Neutrophil (primary cell): ENCODE measurements at regions not wholly inside any gene's neighbourhood (a gene's known extent, or its start where the extent isn't known, plus 50 kb on each side); places are given as distances from the start of the nearest gene placed in this dataset.

Experiments
- H3K27ac ChIP-seq: fragments of 200-600 bp; sonication (generic); 2 replicates; pipeline ENCODE4 v1.5.1; 2016; ENCODE audit warnings: mild to moderate bottlenecking, moderate library complexity
- H3K27me3 ChIP-seq: fragments of 200-600 bp; sonication (generic); 2 replicates; pipeline ENCODE4 v1.6.0; 2016; ENCODE audit warnings: mild to moderate bottlenecking
- H3K36me3 ChIP-seq: fragments of 200-600 bp; sonication (generic); 2 replicates; pipeline ENCODE4 v1.5.1; 2017
- H3K4me1 ChIP-seq, 2 experiments: fragments of 200-600 bp in 1 of 2; sonication (generic) in 1 of 2; 1 replicate in 1 of 2; 2 replicates in 1 of 2; pipeline versions ENCODE4 v1.5.1 to v1.6.1; 2013 to 2016; ENCODE audit warnings: low read depth in 1 of 2, low read length in 1 of 2, mild to moderate bottlenecking in 1 of 2, moderate library complexity in 1 of 2; ENCODE audit not compliant: control insufficient read depth in 1 of 2, insufficient read depth in 1 of 2
- H3K4me3 ChIP-seq, 2 experiments: fragments of 200-600 bp in 1 of 2; sonication (generic) in 1 of 2; 1 replicate in 1 of 2; 2 replicates in 1 of 2; pipeline ENCODE4 v1.5.1; 2013 to 2016; ENCODE audit warnings: low read depth in 1 of 2, low read length in 1 of 2, mild to moderate bottlenecking in 1 of 2, moderate library complexity in 1 of 2
- H3K9me3 ChIP-seq: fragments of 200-600 bp; sonication (generic); 2 replicates; pipeline ENCODE4 v1.5.1; 2016
- CTCF ChIP-seq: fragments of 200-600 bp; sonication (generic); IDR thresholded peaks from 2 replicates; pipeline ENCODE4 v1.5.1; 2016; ENCODE audit warnings: antibody characterized with exemption

GRCh38 chr10:10359263-10359662, 658.4 kb upstream of the CELF2 start:
- Histone ChIP-seq H3K36me3 (no peaks in the 10 kb centered on the region), H3K9me3 (no peaks in the 10 kb centered on the region), H3K27ac (no peak overlapping the region), H3K4me3 (no peak overlapping the region), H3K4me1 (no peaks in the 10 kb centered on the region), H3K27me3 (no peaks in the 10 kb centered on the region)
- TF ChIP-seq CTCF: no peak

- Histone ChIP-seq H3K4me1 (no peaks in the 10 kb centered on the region), H3K27ac (no peak overlapping the region), H3K36me3 (no peaks in the 10 kb centered on the region), H3K4me3 (no peak overlapping the region), H3K9me3 (no peaks in the 10 kb centered on the region), H3K27me3 (no peaks in the 10 kb centered on the region)
- TF ChIP-seq CTCF: no peak
Observed at GRCh38 chr10:10361301-10361885, 656.3 kb upstream of the CELF2 start.

GRCh38 chr10:10362800-10363199, 654.9 kb upstream of the CELF2 start:
- TF ChIP-seq CTCF: no peak
- H3K27me3 ChIP-seq: no peaks in the 10 kb centered on the region
- H3K4me1 ChIP-seq: no peaks in the 10 kb centered on the region
- no peaks in the 10 kb centered on the region for H3K36me3 ChIP-seq
- H3K4me3 ChIP-seq: no peak overlapping the region
- H3K9me3 ChIP-seq: no peaks in the 10 kb centered on the region
- H3K27ac ChIP-seq: no peak overlapping the region

- Histone ChIP-seq H3K27ac (no peak overlapping the region), H3K4me1 (no peaks in the 10 kb centered on the region), H3K4me3 (no peak overlapping the region), H3K27me3 (no peaks in the 10 kb centered on the region), H3K9me3 (no peaks in the 10 kb centered on the region), H3K36me3 (no peaks in the 10 kb centered on the region)
- no peak for TF ChIP-seq CTCF
Observed at GRCh38 chr10:10363217-10363616, 654.5 kb upstream of the CELF2 start.

- Histone ChIP-seq H3K27me3 (no peaks in the 10 kb centered on the region), H3K36me3 (no peaks in the 10 kb centered on the region), H3K9me3 (no peaks in the 10 kb centered on the region), H3K27ac (no peak overlapping the region), H3K4me1 (no peaks in the 10 kb centered on the region), H3K4me3 (no peak overlapping the region)
- TF ChIP-seq CTCF: no peak
Observed at GRCh38 chr10:10364902-10365301, 652.8 kb upstream of the CELF2 start.

GRCh38 chr10:10365676-10366075, 652.0 kb upstream of the CELF2 start:
- H3K27me3 ChIP-seq: no peaks in the 10 kb centered on the region
- no peak for TF ChIP-seq CTCF
- H3K4me3 ChIP-seq: no peak overlapping the region
- H3K4me1 ChIP-seq: no peaks in the 10 kb centered on the region
- no peaks in the 10 kb centered on the region for H3K9me3 ChIP-seq
- H3K36me3 ChIP-seq: no peaks in the 10 kb centered on the region
- no peak overlapping the region for H3K27ac ChIP-seq
